PC-3 (cell line): ENCODE measurements at regions not wholly inside any gene's neighbourhood (a gene's known extent, or its start where the extent isn't known, plus 50 kb on each side); places are given as distances from the start of the nearest gene placed in this dataset.

Experiments
- CTCF ChIP-seq: fragments of 300-600 bp; sonication (generic); conservative IDR thresholded peaks from 2 replicates; pipeline ENCODE4 v1.5.1; 2017; ENCODE audit warnings: antibody characterized with exemption, low read depth, mild to moderate bottlenecking, low read length
- EZH2phosphoT487 ChIP-seq: fragments of 300-600 bp; sonication (generic); IDR thresholded peaks from 2 replicates; pipeline ENCODE4 v1.6.1; 2018; ENCODE audit warnings: mild to moderate bottlenecking, antibody characterized with exemption, low read length, borderline replicate concordance

GRCh38 chr7:24229481-24230226 is 54.3 kb upstream of the NPY start:
- TF ChIP-seq EZH2phosphoT487 (no peak), CTCF (no peak)
